H9 (cell line): ENCODE measurements at regions not wholly inside any gene's neighbourhood (a gene's known extent, or its start where the extent isn't known, plus 50 kb on each side); places are given as distances from the start of the nearest gene placed in this dataset.

Source experiments
- DNase-seq: peaks from one replicate; pipeline ENCODE4 v3.0.0-alpha.2; 2017
- H2AFZ ChIP-seq: one replicate; pipeline ENCODE4 v1.6.1; 2013; ENCODE audit warnings: mild to moderate bottlenecking, low read length, control low read depth, moderate library complexity
- H2AK5ac ChIP-seq: 2 replicates; pipeline ENCODE4 v1.6.1; 2013; ENCODE audit warnings: low read length, control low read depth, mixed read lengths; ENCODE audit not compliant: insufficient read length
- H2BK120ac ChIP-seq: one replicate; pipeline ENCODE4 v1.6.1; 2013; ENCODE audit warnings: low read depth, mild to moderate bottlenecking, low read length, control low read depth, inconsistent platforms; ENCODE audit not compliant: poor library complexity, severe bottlenecking
- H2BK12ac ChIP-seq: 2 replicates; pipeline ENCODE4 v1.6.1; 2013; ENCODE audit warnings: low read length, control low read depth, mixed read lengths, low read depth; ENCODE audit not compliant: insufficient read length
- H2BK15ac ChIP-seq: 2 replicates; pipeline ENCODE4 v1.6.1; 2013; ENCODE audit warnings: low read depth, low read length, control low read depth
- H2BK20ac ChIP-seq: one replicate; pipeline ENCODE4 v1.6.1; 2013; ENCODE audit warnings: low read depth, mild to moderate bottlenecking, low read length, control low read depth, inconsistent platforms; ENCODE audit not compliant: poor library complexity, severe bottlenecking
- H2BK5ac ChIP-seq: 2 replicates; pipeline ENCODE4 v1.6.1; 2013; ENCODE audit warnings: low read length, control low read depth, mixed read lengths; ENCODE audit not compliant: insufficient read length
- H3K14ac ChIP-seq: 2 replicates; pipeline ENCODE4 v1.6.1; 2013; ENCODE audit warnings: low read length, control low read depth; ENCODE audit not compliant: insufficient read depth
- H3K18ac ChIP-seq: 2 replicates; pipeline ENCODE4 v1.6.1; 2013; ENCODE audit warnings: low read depth, mild to moderate bottlenecking, mixed read lengths, low read length, control low read depth; ENCODE audit not compliant: insufficient read length
- H3K23ac ChIP-seq: 2 replicates; pipeline ENCODE4 v1.6.1; 2013; ENCODE audit warnings: low read length, control low read depth, mixed read lengths, low read depth; ENCODE audit not compliant: insufficient read length
- H3K23me2 ChIP-seq: 2 replicates; pipeline ENCODE4 v1.6.1; 2013; ENCODE audit warnings: low read depth, mild to moderate bottlenecking, mixed read lengths, low read length, control low read depth; ENCODE audit not compliant: insufficient read length, poor library complexity, severe bottlenecking
- H3K27ac ChIP-seq: 2 replicates; pipeline ENCODE4 v1.5.1; 2013; ENCODE audit warnings: low read length, control low read depth, mixed read lengths, low read depth; ENCODE audit not compliant: insufficient read length
- H3K27me3 ChIP-seq: 2 replicates; pipeline ENCODE4 v1.6.1; 2013; ENCODE audit warnings: low read length, control low read depth, inconsistent platforms; ENCODE audit not compliant: insufficient read depth
- H3K4ac ChIP-seq: 2 replicates; pipeline ENCODE4 v1.6.1; 2013; ENCODE audit warnings: low read depth, mild to moderate bottlenecking, control low read depth, inconsistent platforms, low read length, moderate library complexity
- H3K4me1 ChIP-seq: 2 replicates; pipeline ENCODE4 v1.6.1; 2013; ENCODE audit warnings: low read length, control low read depth, inconsistent platforms; ENCODE audit not compliant: insufficient read depth
- H3K4me2 ChIP-seq: 2 replicates; pipeline ENCODE4 v1.6.1; 2013; ENCODE audit warnings: low read length, control low read depth, mixed read lengths; ENCODE audit not compliant: insufficient read length, insufficient read depth
- H3K56ac ChIP-seq: 2 replicates; pipeline ENCODE4 v1.6.1; 2013; ENCODE audit warnings: low read depth, mild to moderate bottlenecking, mixed read lengths, low read length, control low read depth; ENCODE audit not compliant: insufficient read length
- H3K79me1 ChIP-seq: 2 replicates; pipeline ENCODE4 v1.6.1; 2013; ENCODE audit warnings: low read depth, mild to moderate bottlenecking, moderate library complexity, low read length, control low read depth, inconsistent platforms; ENCODE audit not compliant: insufficient read depth, poor library complexity, severe bottlenecking
- H3K79me2 ChIP-seq: 2 replicates; pipeline ENCODE4 v1.6.1; 2013; ENCODE audit warnings: low read length, control low read depth, inconsistent platforms; ENCODE audit not compliant: insufficient read depth
- H3K9ac ChIP-seq: 2 replicates; pipeline ENCODE4 v1.6.1; 2013; ENCODE audit warnings: low read length, control low read depth, mixed read lengths; ENCODE audit not compliant: insufficient read length; ENCODE audit errors: extremely low read depth
- H3K9me3 ChIP-seq: one replicate; pipeline ENCODE4 v1.6.1; 2013; ENCODE audit warnings: low read depth, low read length, inconsistent platforms; ENCODE audit not compliant: control insufficient read depth
- H3T11ph ChIP-seq: one replicate; pipeline ENCODE4 v1.6.1; 2013; ENCODE audit warnings: mild to moderate bottlenecking, low read length, control low read depth, inconsistent platforms
- H4K20me1 ChIP-seq: one replicate; pipeline ENCODE4 v1.6.1; 2013; ENCODE audit not compliant: control insufficient read depth, insufficient read length, insufficient read depth
- H4K5ac ChIP-seq: 2 replicates; pipeline ENCODE4 v1.6.1; 2013; ENCODE audit warnings: low read depth, mild to moderate bottlenecking, mixed read lengths, low read length, control low read depth; ENCODE audit not compliant: insufficient read length
- H4K8ac ChIP-seq: replicated peaks from 2 replicates; pipeline ENCODE4 v1.6.1; 2013; ENCODE audit warnings: low read length, control low read depth, mixed read lengths, low read depth; ENCODE audit not compliant: insufficient read length
- H4K91ac ChIP-seq: 2 replicates; pipeline ENCODE4 v1.6.1; 2013; ENCODE audit warnings: low read depth, mild to moderate bottlenecking, moderate library complexity, mixed read lengths, low read length, control low read depth; ENCODE audit not compliant: insufficient read length
- H3K27ac Mint-ChIP-seq, 3 experiments: 2 replicates in 2 of 3; 3 replicates in 1 of 3; pipeline ENCODE4 v1.8.0; 2020 to 2021; ENCODE audit warnings: mixed read lengths in 3 of 3, mild to moderate bottlenecking in 1 of 3, moderate library complexity in 1 of 3
- H3K27me3 Mint-ChIP-seq: 2 replicates; pipeline ENCODE4 v1.8.0; 2021; ENCODE audit warnings: low read depth, mild to moderate bottlenecking, moderate library complexity, mixed read lengths
- H3K36me3 Mint-ChIP-seq, 3 experiments: 2 replicates in 2 of 3; 3 replicates in 1 of 3; pipeline ENCODE4 v1.8.0; 2020 to 2021; ENCODE audit warnings: low read depth in 3 of 3, mixed read lengths in 3 of 3; ENCODE audit not compliant: insufficient read depth in 1 of 3
- H3K4me1 Mint-ChIP-seq, 2 experiments: 2 replicates each; pipeline ENCODE4 v1.8.0; 2020; ENCODE audit warnings: mixed read lengths in 2 of 2
- H3K4me3 Mint-ChIP-seq, 2 experiments: 2 replicates in 1 of 2; 3 replicates in 1 of 2; pipeline ENCODE4 v1.8.0; 2020 to 2021; ENCODE audit warnings: mild to moderate bottlenecking in 2 of 2, mixed read lengths in 2 of 2, moderate library complexity in 1 of 2
- H3K9me3 Mint-ChIP-seq, 2 experiments: 2 replicates in 1 of 2; 3 replicates in 1 of 2; pipeline ENCODE4 v1.8.0; 2020; ENCODE audit warnings: mild to moderate bottlenecking in 2 of 2, mixed read lengths in 2 of 2, moderate library complexity in 1 of 2
- WGBS: extraction: QIAGEN DNeasy Blood & Tissue Kit; methylation state at CpG from one replicate; pipeline ENCODE4 v1.1.7; 2013; ENCODE audit warnings: missing lambda C conversion rate, low lambda C conversion rate, mixed read lengths; ENCODE audit not compliant: insufficient read length; ENCODE audit errors: extremely low coverage; 5-methylcytosine and 5-hydroxymethylcytosine counted together
- TF ChIP-seq, protein P1 (sequence below): fragments of 200-600 bp; sonication (generic); conservative IDR thresholded peaks from 3 replicates; pipeline ENCODE4 v1.8.0; 2021; ENCODE audit warnings: antibody characterized with exemption, mild to moderate bottlenecking

DNA sequence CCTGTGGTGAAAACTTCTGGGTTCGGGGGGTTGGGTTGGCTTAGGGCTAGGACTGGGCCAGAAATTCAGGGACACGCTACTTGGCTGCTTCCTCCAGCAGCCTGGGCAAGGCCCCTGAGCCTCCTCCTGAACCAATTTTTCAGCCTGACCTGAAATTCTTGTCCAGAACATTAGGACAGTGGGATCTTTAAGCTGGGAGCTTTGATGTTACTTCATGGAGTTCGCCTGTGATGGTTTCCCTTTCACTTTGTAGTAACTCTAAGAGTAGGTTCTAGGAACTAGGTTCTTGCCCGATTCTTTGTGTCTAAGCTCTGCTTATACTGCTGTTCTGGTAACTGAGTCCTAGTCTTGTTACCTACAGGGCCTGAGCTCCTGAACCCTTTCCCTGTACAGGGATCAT lies 75.3 kb downstream of the S1PR1 start:
- no peak overlapping the region for H2BK20ac ChIP-seq
- no peak overlapping the region for H2AFZ ChIP-seq
- H3K56ac ChIP-seq: no peak overlapping the region
- peaks cover 3% of the 10 kb centered on the region; the same call in 1 of the 2 replicates for H3K4me1 ChIP-seq
- Mint-ChIP-seq H3K9me3 (no peaks in the 10 kb centered on the region), H3K27me3 (peaks cover 28% of the 10 kb centered on the region), H3K4me3 (no peak overlapping the region), H3K36me3 (no peaks in the 10 kb centered on the region), H3K4me1 (peaks cover 23 to 26% of the 10 kb centered on the region in 2 experiments), H3K27ac (no peak overlapping the region)
- H3K9me3 ChIP-seq: no peaks in the 10 kb centered on the region
- WGBS: no CpG with 5 or more reads among the region's 4 CpGs
- no peak overlapping the region for H3K18ac ChIP-seq
- no peak overlapping the region for H2BK15ac ChIP-seq
- H4K20me1 ChIP-seq: no peaks in the 10 kb centered on the region
- TF ChIP-seq, protein P1, sequence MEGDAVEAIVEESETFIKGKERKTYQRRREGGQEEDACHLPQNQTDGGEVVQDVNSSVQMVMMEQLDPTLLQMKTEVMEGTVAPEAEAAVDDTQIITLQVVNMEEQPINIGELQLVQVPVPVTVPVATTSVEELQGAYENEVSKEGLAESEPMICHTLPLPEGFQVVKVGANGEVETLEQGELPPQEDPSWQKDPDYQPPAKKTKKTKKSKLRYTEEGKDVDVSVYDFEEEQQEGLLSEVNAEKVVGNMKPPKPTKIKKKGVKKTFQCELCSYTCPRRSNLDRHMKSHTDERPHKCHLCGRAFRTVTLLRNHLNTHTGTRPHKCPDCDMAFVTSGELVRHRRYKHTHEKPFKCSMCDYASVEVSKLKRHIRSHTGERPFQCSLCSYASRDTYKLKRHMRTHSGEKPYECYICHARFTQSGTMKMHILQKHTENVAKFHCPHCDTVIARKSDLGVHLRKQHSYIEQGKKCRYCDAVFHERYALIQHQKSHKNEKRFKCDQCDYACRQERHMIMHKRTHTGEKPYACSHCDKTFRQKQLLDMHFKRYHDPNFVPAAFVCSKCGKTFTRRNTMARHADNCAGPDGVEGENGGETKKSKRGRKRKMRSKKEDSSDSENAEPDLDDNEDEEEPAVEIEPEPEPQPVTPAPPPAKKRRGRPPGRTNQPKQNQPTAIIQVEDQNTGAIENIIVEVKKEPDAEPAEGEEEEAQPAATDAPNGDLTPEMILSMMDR: no peak
- H3T11ph ChIP-seq: no peak overlapping the region
- H2AK5ac ChIP-seq: no peak overlapping the region
- no peak overlapping the region for H4K5ac ChIP-seq
- H2BK12ac ChIP-seq: no peak overlapping the region
- H3K27ac ChIP-seq: no peak overlapping the region
- no peaks in the 10 kb centered on the region for H3K79me1 ChIP-seq
- no peak overlapping the region for H3K4me2 ChIP-seq
- no peaks in the 10 kb centered on the region for H3K27me3 ChIP-seq
- H2BK120ac ChIP-seq: no peak overlapping the region
- no peak overlapping the region for H3K4ac ChIP-seq
- peaks cover 7% of the 10 kb centered on the region for H3K23me2 ChIP-seq
- no peak overlapping the region for H2BK5ac ChIP-seq
- H4K8ac ChIP-seq: no peak overlapping the region
- H3K79me2 ChIP-seq: no peaks in the 10 kb centered on the region
- H4K91ac ChIP-seq: no peak overlapping the region
- no peak for DNase-seq
- no peak overlapping the region for H3K23ac ChIP-seq
- no peak overlapping the region for H3K9ac ChIP-seq
- no peak overlapping the region for H3K14ac ChIP-seq
